Astrocyte of the cerebellum (primary cell): ENCODE measurements at regions not wholly inside any gene's neighbourhood (a gene's known extent, or its start where the extent isn't known, plus 50 kb on each side); places are given as distances from the start of the nearest gene placed in this dataset.

Experiments used
- DNase-seq: peaks from one replicate; pipeline ENCODE4 v3.0.0-alpha.2; 2011; ENCODE audit warnings: low read depth
- H3K4me3 ChIP-seq: 2 replicates; pipeline ENCODE4 v1.5.1; 2011; ENCODE audit warnings: mild to moderate bottlenecking, low read depth, low read length, moderate library complexity
- in situ Hi-C: cut with HindIII; loops from 2 replicates; pipeline ENCODE4 v1.10.0; 2017; ENCODE audit warnings: low sequenced_read_pairs
- TF ChIP-seq, protein P1 (sequence below): IDR thresholded peaks from 2 replicates; pipeline ENCODE4 v1.5.1; 2012; ENCODE audit warnings: low read length, low read depth, moderate library complexity, mild to moderate bottlenecking; ENCODE audit errors: missing control alignments

- in situ Hi-C loops, result no loop called here
- TF ChIP-seq, protein P1, sequence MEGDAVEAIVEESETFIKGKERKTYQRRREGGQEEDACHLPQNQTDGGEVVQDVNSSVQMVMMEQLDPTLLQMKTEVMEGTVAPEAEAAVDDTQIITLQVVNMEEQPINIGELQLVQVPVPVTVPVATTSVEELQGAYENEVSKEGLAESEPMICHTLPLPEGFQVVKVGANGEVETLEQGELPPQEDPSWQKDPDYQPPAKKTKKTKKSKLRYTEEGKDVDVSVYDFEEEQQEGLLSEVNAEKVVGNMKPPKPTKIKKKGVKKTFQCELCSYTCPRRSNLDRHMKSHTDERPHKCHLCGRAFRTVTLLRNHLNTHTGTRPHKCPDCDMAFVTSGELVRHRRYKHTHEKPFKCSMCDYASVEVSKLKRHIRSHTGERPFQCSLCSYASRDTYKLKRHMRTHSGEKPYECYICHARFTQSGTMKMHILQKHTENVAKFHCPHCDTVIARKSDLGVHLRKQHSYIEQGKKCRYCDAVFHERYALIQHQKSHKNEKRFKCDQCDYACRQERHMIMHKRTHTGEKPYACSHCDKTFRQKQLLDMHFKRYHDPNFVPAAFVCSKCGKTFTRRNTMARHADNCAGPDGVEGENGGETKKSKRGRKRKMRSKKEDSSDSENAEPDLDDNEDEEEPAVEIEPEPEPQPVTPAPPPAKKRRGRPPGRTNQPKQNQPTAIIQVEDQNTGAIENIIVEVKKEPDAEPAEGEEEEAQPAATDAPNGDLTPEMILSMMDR, result no peak
- no peak overlapping the region for H3K4me3 ChIP-seq
- DNase-seq, result no peak
Measured at GRCh38 chr14:50021261-50022031, 94.9 kb downstream of the VCPKMT start.

DNA sequence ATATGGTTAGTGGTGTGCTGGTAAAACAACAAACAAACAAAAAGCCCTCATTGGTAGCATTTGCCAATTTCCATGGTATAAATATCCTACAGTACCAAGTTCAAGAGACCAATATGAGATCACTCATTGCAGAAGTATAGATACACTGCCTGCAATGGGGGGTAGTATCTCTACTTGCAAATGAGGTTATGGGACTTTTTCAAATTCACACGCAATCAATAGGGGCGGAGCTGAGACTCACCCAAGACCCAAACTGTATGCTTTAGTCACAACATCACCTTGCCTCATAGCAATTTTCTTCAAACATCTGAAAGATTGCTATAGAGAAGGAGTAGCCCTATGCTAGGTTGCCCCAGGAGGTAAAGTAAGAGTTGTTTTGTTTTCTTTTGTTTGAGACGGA is 93.7 kb downstream of the VCPKMT start:
- in situ Hi-C loops, result no loop called here
- TF ChIP-seq, protein P1, result no peak
- no peak overlapping the region for H3K4me3 ChIP-seq
- no peak for DNase-seq

DNA sequence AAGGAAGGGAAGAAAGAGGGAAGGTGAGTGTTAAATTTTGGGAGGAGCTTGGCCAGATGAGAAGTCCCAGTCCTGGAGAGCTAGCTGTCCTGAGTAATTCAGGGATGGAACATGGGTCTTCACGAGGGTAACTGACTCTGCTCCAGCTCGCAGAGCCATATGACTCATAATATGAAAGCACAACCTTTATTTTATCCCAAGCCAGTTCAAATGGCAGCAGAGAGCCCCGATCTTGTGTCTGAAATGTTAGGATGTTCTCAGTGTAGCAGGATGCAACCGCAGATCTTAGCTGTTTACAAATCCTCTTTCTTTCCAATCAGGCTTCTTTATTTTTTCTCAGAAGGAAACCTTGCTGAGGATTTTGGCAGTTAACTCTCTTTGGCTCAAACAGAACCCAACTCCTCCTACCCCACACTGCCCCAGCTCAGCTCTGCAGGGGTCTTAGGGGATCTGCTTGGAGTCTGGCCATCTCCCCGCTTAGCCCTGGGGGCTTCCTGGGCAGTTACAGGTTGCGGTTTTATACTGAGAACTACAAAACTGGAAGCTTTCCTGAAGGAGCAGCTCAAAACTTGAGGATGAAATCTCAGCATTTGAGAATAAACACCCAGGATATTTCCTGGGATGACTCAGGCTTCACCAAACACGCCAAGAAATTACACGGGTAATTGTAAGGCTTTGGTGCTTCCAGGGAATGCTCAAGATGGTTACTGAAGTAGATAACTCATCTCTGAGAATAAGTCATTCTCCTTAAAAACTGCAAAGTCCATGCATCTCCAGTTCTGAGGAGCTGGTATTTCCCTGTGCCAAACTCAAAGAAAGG is 92.5 kb downstream of the VCPKMT start:
- TF ChIP-seq, protein P1, result no peak
- H3K4me3 ChIP-seq, result no peak overlapping the region
- in situ Hi-C loops, result no loop called here
- DNase-seq, result peak; percentile 89

GRCh38 chr14:50025073-50025472 is 91.3 kb downstream of the VCPKMT start:
- no peak for DNase-seq
- TF ChIP-seq, protein P1, result no peak
- in situ Hi-C loops, result no loop called here
- no peak overlapping the region for H3K4me3 ChIP-seq

DNA sequence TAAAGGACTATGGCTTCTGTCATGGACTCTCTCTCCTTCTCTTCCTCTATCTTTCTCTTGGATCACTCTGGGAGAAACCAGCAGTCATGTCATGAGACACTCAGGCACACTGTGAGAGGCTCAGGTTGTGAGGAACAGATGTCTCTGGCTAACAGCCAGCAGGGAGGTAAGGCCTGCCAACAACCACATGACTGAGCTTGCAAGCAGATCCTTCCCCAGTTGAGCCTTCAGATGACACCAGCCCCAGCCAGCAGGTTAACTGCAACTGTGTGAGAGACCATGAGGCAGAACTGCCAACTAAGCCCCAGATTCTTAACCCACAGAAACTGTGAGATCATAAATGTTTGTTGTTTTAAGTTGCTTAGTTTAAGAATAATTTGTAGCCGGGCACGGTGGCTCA is 90.6 kb downstream of the VCPKMT start:
- H3K4me3 ChIP-seq, result no peak overlapping the region
- in situ Hi-C loops, result no loop called here
- TF ChIP-seq, protein P1, result no peak
- DNase-seq, result no peak

- H3K4me3 ChIP-seq, result no peak overlapping the region
- in situ Hi-C loops, result no loop called here
- DNase-seq, result no peak
- TF ChIP-seq, protein P1, result no peak
Measured at GRCh38 chr14:50026396-50026795, 90.0 kb downstream of the VCPKMT start.
